CD4-positive, alpha-beta T cell treated with Interleukin-4 for 1 hour (primary cell): ENCODE measurements at regions not wholly inside any gene's neighbourhood (a gene's known extent, or its start where the extent isn't known, plus 50 kb on each side); places are given as distances from the start of the nearest gene placed in this dataset.
A peak's percentile ranks its signal among the peaks of the same experiment; 100 is the strongest.
"Not testable (repeated sequence)": the region's sequence is repeated elsewhere in the genome, so short reads cannot be mapped to it uniquely, and the experiment has no call there.

Experiments used
- DNase-seq, 2 donors: peaks; one replicate each; pipeline ENCODE4 v3.0.0-alpha.2; 2020 to 2022

DNA sequence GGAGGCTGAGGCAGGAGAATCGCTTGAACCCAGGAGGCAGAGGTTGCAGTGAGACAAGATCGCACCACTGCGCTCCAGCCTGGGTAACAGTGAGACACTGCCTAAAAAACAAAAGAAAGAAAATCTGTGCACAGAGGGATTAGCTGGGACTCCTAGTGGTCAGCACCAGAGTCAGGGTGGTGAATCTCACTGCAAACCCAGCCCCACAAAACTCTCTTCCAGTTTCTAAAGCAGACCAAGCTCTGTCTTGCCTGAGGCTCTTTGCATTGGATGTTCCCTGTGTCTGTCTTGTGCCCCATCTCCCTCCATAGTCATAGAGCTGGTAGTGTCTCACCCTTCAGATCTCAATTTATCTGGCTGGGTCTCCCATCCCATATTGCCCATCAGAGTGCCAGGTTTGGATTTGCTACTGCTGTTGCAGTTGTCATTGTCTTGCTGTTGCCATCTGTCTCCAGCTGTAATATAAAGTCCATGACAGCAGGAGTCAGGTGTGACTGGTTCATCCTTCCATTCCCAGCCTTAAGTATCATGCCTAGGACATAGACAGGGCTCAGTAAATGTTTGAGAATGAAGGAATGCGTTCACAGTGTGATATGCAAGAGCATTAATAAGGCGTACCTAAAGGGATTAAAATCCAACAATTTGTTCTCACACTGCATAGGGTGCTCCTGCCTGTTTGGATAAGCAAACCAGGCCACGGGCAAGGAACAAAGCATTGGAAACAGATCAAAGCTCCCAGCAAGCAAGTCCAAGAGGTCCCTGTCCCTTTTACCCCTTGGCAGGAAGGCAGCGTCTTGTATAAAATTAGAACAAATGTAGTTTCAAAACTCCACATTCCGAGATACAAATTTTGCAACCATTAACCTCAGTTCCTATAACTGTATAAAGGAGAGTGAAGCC, 614.6 kb upstream of the CDH5 start:
- no peak for DNase-seq

DNA sequence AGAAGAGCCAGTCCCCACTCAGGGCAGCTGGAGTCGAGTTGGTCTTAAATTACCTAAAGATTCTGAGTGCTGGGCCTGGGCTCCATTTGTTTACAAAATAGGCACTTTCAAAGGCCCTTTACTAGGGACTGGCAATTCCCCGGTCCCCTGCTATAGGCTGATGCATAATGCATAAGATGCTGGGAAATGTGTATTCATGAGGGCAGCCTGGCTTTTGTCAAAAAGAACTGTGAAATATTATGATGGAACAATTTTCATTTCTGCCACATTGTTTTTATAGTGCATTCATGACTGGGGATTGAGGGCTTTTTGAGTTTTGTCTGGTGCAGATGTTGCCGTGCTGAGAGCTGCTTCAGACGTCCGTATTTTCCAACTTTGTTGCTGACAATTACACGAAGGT, 617.0 kb upstream of the CDH5 start:
- DNase-seq = no peak

DNA sequence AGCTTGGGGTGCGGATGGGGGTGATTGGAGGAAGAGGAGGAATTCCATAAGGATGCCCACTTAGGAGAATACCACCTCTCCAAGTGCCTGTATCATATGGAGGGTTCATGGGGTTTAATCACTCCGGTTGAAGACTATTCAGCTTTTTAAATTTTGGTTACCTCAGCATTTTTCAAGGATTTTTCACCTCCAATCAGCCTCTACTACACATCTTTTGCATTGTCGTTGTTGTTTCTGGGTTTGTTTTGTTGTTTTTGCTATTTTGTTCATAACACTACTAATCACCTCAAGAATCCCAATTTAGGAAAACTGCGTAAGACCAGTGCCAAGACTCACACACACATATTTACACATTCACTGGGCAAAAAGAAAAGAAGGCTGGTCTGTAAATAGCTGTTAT, 619.5 kb upstream of the CDH5 start:
- no peak for DNase-seq

DNA sequence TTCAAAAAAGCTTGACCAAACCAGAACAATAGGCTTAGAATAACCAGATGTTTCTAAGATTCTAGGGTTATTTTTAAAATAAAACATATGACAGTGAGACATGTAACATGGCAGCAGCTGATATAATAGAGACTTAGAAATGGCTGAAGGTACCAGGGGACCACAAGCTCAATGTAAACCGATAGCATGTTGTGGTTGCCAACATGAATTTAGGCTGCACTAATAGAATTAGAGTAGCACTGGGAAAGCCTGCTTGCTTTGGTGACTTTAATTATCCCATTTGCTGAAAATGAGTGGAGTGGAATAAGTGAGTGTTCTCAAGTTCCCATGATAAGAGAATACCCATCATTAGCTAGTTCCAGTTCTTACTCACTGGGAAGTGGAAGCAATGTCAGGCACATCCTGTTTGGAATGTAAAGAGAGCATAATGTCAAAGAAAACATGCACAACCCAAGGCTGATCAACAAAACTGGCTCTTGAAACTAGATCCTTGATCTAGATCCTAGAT, 621.2 kb upstream of the CDH5 start:
- DNase-seq = no peak

DNA sequence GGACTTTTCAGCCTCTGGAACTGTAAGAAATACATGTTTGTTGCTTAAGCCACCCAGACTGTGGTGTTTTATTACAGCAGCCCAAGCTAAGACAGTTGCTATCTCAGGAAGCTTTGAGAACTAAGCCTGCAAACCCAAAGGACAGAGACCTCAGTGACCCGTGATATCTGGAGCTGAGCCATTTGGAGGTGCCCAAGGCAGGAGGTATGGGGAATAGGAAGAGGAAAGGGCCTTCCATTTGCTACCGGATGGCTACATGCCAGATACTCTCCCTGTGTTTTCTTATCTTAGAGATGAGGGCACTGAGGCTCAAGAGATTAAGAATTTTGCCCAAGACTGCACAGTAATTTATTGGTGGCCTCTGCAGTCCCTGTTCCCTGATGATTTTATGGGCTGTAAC, 622.1 kb upstream of the CDH5 start:
- no peak for DNase-seq

DNA sequence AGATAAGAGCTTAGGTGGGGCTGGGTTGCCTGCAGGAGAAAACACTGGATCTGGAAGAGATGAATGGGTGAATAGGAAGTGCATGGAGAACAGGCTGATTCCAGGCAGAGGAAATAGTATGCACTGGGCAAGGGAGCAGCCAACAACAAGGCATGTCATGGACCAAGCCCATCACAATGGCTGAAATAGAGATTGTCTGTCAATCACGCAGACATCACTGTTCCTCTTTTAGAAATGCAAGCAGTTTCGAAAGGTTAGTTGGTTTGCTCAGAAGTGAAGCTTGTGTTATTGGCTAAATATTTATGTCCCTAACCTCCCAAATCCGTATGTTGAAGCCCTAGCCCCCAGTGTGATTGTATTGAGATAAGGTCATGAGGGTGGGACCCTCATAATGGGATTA, 621.7 kb upstream of the CDH11 start:
- no peak for DNase-seq

DNA sequence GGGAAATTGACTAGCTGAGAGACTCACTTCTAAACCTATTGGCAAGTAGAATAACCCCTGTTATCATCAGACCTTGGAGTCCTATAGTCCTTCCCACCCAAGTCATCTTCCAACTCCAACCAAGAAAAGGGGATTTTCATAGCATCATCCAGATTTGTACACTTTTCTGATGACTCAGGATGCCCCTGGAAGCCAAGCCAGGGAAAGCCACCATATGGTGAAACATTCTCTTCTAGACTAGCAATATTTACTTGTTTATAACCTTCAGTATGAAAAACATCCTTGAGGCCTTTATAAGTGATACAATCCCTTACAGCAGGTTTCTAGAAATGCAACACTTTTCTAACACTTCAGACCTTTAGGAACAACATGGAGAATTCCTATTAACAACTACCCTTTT, 618.8 kb upstream of the CDH11 start:
- DNase-seq = no peak

DNA sequence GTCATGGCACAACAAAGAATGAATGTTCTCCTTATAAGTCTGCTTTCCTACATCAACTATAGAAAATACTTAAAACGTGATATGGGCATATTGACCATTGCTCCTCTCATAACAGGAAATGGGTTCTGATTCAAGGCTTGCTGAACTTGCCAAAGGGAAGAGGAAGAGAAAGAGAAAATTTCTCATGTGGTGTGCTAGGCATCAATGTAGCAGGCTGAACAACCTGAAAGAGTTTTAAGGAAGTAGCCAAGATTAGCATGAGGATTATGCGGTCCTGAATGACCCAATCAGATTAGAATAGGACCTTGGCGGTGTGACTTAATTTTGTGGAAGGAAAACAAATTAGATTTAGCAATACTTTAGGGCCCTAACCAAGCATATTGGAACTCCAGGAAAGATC, 617.7 kb upstream of the CDH11 start:
- no peak for DNase-seq

DNA sequence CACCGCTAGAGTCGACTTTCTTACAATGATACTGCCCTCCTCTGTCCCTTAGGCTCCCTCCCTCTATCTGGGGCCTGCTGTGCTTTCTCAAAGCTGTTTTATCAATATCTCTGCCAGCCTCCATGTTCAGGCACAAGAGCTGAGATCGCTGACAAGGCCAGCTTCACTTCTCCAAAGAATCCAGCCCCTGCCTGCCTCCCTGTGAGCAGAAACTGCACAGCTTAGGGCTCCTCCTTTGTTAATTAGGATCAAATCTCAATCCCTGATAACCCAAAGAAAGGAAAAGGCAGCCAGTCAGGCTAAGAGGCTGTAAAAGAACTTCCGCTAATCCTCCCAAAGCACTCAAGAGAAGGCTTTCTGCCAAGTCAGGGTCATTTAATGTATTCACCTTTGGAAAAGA, 616.0 kb upstream of the CDH11 start:
- DNase-seq = no peak

DNA sequence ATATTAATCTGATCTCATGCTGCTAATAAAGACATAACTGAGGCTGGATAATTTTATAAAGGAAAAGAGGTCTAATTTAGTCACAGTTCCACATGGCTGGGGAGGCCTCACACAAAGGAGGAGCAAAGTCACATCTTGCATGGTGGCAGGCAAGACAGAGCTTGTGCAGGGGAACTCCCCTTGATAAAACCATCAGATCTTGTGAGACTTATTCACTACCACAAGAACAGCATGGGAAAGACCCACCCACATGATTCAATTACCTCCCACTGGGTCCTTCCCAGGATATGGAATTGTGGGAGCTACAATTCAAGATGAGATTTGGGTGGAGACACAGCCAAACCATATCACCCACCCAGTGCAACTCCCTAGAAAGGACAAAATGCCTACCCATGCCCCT, 613.8 kb upstream of the CDH11 start:
- not testable (repeated sequence) for DNase-seq

DNA sequence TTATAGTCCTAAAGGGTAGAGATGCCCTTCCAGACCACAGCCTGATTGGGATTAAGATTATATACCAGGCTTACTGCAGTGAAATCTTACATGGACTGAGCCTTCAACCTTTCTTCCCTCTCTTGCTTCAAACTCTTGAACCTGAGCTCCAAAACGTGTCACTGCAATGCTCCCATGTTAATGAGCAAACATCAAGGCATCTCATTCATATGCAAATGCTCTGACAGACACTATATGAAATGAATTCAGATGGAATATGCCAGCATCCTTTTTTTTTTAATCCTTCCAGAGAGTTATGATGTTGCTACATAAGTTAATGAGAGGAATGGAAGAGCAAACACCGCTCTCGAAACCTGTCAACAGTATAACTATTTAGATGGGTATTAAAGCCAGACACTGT, 611.9 kb upstream of the CDH11 start:
- DNase-seq = no peak

DNA sequence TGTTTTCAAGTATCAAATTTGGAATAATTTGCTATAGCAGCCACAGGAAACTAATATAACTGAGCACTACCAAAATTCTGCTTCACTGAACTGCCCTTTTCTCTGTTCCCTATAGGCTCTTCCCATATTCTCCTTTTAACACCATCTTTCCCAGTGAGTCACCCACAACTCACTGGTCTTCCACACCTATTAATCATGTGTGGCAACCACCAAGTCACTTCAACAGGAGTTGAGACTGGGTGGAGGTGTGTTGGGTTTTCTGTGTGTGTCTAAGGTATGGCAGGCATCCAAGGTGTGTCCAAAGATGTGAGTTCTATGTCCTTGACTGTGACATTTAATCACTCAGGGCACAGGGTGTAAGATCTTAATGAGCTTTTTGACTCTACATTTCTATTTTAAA, 610.0 kb upstream of the CDH11 start:
- DNase-seq = no peak

DNA sequence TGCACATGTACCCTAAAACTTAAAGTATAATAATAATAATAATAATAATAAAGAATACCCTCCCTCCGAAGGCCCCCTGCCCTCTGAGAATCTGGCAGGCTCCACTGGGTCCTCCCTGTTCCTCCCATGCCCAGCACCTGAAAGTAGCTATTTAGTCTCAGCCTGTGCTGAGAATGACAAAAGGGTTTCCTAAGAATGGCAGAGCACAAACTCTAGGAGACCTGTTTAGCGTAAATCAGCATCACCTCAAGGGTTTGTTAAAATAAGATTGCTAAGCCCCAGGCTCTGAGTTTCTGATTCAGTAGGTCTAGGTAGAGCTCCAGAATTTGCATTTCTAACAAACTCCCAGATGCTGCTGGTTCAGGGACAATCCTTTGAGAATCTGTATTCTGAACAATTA, 606.8 kb upstream of the CDH11 start:
- DNase-seq = no peak

DNA sequence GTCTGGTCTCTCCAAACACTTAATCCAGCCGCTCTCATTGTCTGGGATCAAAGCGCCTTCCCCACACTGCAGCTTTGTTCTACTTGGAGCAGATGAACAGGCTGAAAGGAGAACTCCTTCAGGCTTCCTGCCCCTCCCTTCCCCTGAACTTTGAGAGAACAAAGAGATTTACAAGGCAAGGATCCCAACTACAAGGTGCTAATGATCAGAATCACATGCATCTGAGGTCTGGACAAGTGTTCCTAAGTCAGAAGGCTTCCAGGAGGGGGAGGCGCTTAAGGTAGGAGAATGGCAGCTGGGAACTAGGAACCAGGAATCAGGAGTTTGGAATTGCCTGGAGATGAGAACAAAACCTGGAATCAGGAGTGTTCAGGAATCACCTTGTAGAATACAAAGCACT, 606.3 kb upstream of the CDH11 start:
- no peak for DNase-seq

DNA sequence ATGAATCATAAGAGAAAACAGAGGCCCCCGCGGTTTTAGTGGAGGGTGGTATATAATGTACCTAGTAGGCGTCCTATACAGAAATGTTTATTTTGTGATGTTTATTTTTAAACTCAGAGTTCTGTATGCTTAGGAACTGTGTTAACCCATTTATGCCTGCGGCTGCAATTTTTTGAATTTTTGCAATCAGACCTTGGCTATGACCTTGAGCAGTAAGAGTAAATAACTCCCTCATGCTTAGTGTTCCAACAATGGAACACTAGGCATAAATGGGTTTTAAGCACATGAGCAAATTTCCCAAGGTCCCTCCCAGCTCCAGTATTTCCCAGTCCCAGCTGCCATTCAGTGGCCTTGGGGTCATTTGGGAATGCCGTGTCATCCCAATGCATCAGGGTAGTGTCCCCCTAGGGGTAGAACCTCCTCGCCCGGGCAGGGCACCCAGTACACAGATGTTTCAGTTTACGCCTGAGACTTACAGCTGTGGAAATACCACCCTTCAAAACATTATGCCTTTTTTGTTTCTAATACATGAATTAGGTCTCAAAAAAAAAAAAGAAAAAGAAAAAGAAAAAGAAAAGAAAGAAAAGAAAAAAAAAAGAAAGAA, 605.8 kb upstream of the CDH11 start:
- DNase-seq = no peak

DNA sequence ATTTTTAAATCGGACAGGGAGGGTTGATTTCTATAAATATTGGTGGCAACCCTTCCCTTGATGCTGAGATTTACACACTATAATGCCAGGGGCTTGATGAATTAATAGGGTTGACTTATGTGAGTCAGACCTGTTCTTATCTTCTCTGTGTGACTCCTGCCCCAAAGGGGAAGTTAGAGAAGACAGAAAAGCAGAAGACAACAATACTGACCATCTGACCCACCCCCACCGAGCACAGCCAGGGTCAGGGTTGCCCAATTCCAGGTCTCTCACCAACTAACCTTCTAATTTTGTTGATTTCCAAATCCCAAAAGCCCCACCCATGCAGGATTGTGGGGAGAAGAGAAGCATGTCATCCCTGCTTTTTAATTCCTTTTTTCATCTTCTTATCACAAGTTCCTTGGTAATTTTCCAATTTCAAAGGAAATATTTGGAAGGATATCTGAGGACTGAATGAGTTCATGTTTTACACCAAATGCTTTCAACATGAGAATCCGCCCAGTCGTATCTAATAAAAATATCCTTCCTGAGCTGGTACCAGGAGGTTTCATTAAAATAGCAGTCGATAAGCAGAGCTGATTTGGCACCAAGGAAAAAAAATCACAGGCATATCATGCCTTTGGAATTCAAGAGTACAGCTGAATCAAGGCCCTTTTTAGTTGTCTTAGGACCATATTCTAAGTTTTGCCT, 603.4 kb upstream of the CDH11 start:
- peak in 1 of 2 donors; percentile 14 for DNase-seq

DNA sequence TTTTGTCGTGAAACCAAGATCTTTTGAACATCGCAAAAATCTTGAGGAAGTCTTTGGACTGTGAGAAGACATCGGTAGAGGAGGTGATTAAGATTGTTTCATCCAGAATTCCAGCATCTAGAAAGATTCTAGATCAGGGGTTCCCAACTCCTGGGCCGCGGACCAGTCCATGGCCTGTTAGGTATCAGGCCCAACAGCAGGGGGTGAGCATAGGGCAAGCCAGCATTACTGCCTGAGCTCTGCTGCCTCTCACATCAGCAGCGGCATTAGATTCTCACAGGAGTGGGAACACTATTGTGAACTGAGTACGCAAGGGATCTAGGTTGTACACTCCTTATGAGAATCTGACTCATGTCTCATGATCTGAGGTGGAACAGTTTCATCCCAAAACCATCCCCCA, 600.6 kb upstream of the CDH11 start:
- no peak for DNase-seq

DNA sequence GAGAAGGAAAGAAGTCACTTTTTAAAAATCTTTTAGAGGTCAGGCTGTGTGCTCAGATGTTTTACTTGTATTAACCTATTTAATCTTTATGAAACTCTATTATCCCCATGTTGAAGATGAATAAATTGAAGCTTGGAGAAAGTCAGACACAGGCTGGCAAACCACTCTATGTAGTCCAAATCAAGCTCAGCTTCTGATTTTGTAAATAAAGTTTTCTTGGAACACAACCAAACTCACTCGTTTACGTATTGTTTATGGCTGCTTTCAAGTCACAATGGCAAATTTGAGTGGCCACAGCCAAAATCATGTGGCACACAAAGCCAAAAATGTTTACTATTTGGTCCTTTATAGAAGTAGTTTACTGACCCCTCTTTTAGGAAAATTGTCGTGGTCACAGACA, 596.0 kb upstream of the CDH11 start:
- no peak for DNase-seq

DNA sequence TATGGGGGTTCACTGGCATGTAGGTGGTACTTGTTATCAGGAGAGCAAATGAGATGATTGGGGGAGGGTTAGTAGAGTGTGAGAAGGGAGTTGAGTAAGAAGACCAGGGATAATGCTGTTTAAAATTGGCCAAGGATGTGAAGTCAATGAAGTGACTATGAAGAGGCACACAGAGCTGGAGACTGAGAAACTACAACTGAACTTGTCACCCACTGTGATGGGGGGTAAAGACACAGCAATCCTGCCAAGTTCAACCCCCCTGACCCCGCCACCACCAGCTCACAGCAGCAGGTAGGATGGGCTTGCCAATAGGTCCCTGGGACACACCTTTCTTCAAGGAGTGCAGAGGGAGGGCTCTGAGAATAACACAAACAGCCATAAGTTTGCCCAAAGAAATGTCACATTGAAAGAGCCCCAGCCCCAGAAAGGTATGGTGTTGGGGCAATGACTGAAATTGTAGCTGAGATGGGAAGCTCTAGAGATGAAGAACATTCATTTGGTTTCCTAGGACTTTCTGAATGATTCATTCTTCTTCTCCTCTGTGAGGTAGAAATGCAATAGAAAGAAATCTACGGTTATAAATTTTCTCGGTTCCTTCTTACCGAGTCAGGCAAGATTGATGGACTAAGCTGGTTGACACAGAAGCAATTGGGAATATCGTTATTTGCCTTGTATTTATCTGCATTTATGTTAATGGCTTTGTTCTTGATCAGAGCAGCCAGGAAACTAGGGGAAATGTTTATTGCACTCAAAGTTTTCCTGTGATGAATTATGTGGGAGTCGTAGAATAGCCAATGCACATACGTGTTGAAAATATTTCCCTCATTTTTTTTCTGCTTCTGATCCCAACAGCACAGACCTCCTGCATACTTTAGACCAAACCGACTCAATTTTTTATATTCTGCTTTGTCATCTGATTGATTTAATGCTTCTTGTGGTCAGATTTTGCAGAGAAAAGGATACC, 595.2 kb upstream of the CDH11 start:
- no peak for DNase-seq

DNA sequence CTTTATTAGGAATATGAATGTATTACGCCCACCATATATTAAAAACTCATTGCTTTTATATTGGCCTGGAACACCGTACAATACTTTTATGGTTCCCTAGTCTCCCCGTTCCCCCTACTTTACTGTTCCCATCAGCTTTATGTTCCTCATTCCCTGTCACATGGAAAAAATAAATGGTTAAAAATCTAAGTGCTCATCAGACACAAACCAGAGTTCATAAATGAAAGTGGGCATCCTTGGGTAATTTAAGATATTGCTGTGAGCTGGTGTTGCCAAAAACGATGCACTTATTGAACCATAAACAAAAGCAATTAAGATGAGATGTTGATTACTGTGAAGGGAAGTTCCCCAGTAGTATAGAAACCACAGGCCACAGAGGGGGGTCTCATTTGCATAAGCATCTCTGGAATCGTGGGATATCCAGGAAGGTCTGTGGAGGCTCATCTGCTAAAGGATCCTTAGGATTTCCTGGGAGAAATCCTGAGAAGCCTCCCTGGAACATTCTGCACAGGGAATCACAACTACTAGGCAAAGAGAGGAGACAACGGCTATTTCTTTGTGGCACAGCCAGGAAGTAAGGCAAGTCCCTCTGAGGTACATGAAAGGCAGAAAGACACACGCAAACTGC, 591.4 kb upstream of the CDH11 start:
- DNase-seq = no peak

DNA sequence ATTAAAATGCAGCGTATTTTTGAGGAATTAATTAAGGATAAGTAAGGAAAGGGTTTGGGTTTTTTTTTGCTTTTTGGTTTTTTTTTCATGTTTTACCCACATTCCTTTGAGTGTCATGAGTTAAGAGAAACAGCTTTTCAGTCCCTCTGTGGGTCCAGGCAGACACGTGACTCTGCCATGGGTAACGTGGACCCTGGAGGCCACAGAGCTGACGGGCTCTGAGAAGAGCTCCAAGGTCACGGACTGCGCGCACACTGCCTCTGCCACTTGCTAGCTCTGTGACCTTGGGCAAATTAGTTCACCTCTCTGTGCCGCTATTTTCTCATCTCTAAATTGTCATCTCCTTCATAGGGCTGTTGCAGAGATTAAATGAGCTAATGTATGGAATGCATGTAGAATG, 588.2 kb upstream of the CDH11 start:
- DNase-seq = no peak

DNA sequence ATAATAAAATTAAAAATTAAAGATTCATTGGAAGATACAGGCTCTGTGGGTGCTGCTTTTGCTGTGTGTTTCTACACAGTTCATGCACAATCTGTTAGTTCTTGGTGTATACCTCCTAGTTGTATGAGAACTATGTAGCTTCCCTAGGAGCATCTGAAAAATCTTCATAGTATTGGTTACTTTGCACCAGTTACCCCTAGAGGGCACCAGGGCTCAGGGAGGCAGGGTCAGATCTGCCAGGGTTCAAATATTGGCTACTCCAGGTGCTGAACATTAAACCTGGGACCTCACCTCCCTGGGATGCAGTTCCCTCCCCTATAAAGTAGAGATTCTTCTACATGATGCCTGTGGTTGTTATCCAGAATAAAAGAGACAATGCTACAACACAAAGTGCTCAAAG, 583.0 kb upstream of the CDH11 start:
- DNase-seq = no peak
